Sigmoid colon (tissue), 6 donors: ENCODE measurements at regions not wholly inside any gene's neighbourhood (a gene's known extent, or its start where the extent isn't known, plus 50 kb on each side); places are given as distances from the start of the nearest gene placed in this dataset.
A peak's percentile ranks its signal among the peaks of the same experiment; 100 is the strongest.
"Not testable (repeated sequence)": the region's sequence is repeated elsewhere in the genome, so short reads cannot be mapped to it uniquely, and the experiment has no call there.

Source experiments
- DNase-seq: peaks from one replicate; pipeline ENCODE4 v3.0.0-alpha.2; 2019
- H3K27ac ChIP-seq, 4 donors: fragments of 200-600 bp; sonication (generic); one replicate each; pipeline ENCODE4 v1.5.1; 2016 to 2019; ENCODE audit warnings: mild to moderate bottlenecking in 1 of 4
- H3K27me3 ChIP-seq, 3 donors: fragments of 200-600 bp; sonication (generic); one replicate each; pipeline ENCODE4 v1.5.1; 2019; ENCODE audit warnings: mild to moderate bottlenecking in 1 of 3
- H3K36me3 ChIP-seq, 4 donors: fragments of 200-600 bp; sonication (generic); one replicate each; pipeline ENCODE4 v1.5.1; 2016 to 2019
- H3K4me1 ChIP-seq, 4 donors: fragments of 200-600 bp; sonication (generic); one replicate each; pipeline ENCODE4 v1.5.1; 2017 to 2019
- H3K4me3 ChIP-seq, 4 donors: fragments of 200-600 bp; sonication (generic); one replicate each; pipeline ENCODE4 v1.5.1; 2017 to 2019; ENCODE audit warnings: mild to moderate bottlenecking in 2 of 4, moderate library complexity in 1 of 4
- H3K9me3 ChIP-seq, 4 donors: fragments of 200-600 bp in 3 of 4; sonication (generic) in 3 of 4; one replicate each; pipeline versions ENCODE4 v1.5.1 to v1.6.1; 2013 to 2019
- EP300 ChIP-seq, 4 donors: sonication (generic); formaldehyde crosslinking; IDR thresholded peaks; one replicate each; pipeline ENCODE4 v1.6.1; 2017; ENCODE audit warnings: antibody characterized with exemption in 4 of 4
- POLR2A ChIP-seq, 2 donors: fragments of 450-650 bp; IDR thresholded peaks; one replicate each; pipeline ENCODE4 v1.6.1; 2016; ENCODE audit warnings: antibody characterized with exemption in 2 of 2, mild to moderate bottlenecking in 2 of 2, moderate library complexity in 2 of 2
- POLR2AphosphoS5 ChIP-seq, 4 donors: sonication (generic); formaldehyde crosslinking; IDR thresholded peaks; one replicate each; pipeline ENCODE4 v1.6.1; 2017; ENCODE audit warnings: antibody characterized with exemption in 4 of 4
- WGBS, 2 donors: extraction: QIAGEN DNeasy Blood & Tissue Kit; methylation state at CpG; one replicate each; pipeline ENCODE4 v1.1.7; 2013; 5-methylcytosine and 5-hydroxymethylcytosine counted together
- intact Hi-C: fragments of 100-400 bp; cut with DNase I; formaldehyde crosslinking; loops from one replicate; pipeline ENCODE4 v1.15.1; 2023
- TF ChIP-seq, protein P1 (sequence below), 4 experiments: fragments of 450-650 bp in 3 of 4; fragments of 200-600 bp in 1 of 4; IDR thresholded peaks; one replicate each; pipeline ENCODE4 v1.5.1; 2016 to 2019; ENCODE audit warnings: antibody characterized with exemption in 4 of 4, mild to moderate bottlenecking in 3 of 4, moderate library complexity in 2 of 4
- donor health status: healthy with polysubstance abuse.
- donor health status: healthy.

DNA sequence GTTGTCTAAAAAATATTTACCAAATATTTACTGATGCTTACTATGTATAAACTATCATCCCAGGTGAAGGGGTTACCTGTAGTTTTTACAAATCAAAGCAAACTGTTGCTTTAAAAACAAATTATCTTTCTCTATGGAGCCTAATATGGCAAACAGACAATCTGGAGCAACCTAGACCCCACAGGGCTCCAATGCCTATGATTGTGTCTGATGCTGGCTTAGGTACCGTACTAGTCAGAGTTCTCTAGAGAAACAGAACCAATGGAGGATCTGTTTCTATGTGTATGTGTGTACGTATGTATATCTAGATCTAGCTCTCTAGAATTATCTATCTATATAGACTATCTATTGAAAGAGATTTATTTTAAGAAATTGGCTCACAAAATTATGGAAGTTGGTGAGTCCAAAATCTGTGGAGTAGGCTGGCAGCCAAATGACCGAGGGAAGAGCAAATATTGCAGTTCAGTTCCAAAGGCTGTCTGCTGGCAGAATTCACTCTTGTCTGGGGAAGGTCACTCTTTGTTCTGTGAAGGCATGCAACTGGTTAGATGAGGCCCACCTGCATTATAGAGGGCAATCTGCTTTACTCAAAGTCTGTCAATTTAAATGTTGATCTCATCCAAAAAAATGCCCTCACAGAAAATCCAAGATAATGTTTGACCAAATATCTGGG lies 127.1 kb upstream of the ENPEP start:
- Histone ChIP-seq H3K36me3 (no peaks in the 10 kb centered on the region), H3K4me1 (no peaks in the 10 kb centered on the region), H3K9me3 (no peaks in the 10 kb centered on the region), H3K27me3 (no peaks in the 10 kb centered on the region), H3K4me3 (no peak overlapping the region), H3K27ac (no peak overlapping the region)
- intact Hi-C loops = no loop called here
- no peak for TF ChIP-seq POLR2AphosphoS5 (IDR thresholded peaks at IDR 0.05)
- TF ChIP-seq, protein P1, sequence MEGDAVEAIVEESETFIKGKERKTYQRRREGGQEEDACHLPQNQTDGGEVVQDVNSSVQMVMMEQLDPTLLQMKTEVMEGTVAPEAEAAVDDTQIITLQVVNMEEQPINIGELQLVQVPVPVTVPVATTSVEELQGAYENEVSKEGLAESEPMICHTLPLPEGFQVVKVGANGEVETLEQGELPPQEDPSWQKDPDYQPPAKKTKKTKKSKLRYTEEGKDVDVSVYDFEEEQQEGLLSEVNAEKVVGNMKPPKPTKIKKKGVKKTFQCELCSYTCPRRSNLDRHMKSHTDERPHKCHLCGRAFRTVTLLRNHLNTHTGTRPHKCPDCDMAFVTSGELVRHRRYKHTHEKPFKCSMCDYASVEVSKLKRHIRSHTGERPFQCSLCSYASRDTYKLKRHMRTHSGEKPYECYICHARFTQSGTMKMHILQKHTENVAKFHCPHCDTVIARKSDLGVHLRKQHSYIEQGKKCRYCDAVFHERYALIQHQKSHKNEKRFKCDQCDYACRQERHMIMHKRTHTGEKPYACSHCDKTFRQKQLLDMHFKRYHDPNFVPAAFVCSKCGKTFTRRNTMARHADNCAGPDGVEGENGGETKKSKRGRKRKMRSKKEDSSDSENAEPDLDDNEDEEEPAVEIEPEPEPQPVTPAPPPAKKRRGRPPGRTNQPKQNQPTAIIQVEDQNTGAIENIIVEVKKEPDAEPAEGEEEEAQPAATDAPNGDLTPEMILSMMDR (IDR thresholded peaks at IDR 0.05) = no peak
- TF ChIP-seq EP300 (IDR thresholded peaks at IDR 0.05) = no peak
- no peak for TF ChIP-seq POLR2A (IDR thresholded peaks at IDR 0.05)
- 65 to 80% methylated on average over 3 of the region's 3 CpGs for WGBS, 2 donors
- DNase-seq = no peak

GRCh38 chr4:110347805-110348204 lies 128.2 kb upstream of the ENPEP start:
- H3K4me1 ChIP-seq = no peaks in the 10 kb centered on the region
- H3K27ac ChIP-seq = no peak overlapping the region
- 75 to 84% methylated on average over 4 of the region's 4 CpGs for WGBS, 2 donors
- intact Hi-C loops = no loop called here
- no peak for TF ChIP-seq POLR2A (IDR thresholded peaks at IDR 0.05)
- TF ChIP-seq EP300 (IDR thresholded peaks at IDR 0.05) = no peak
- TF ChIP-seq, protein P1 (IDR thresholded peaks at IDR 0.05) = no peak
- no peak for TF ChIP-seq POLR2AphosphoS5 (IDR thresholded peaks at IDR 0.05)
- H3K9me3 ChIP-seq = no peaks in the 10 kb centered on the region
- no peak for DNase-seq
- H3K27me3 ChIP-seq = no peaks in the 10 kb centered on the region
- no peaks in the 10 kb centered on the region for H3K36me3 ChIP-seq
- H3K4me3 ChIP-seq = no peak overlapping the region

DNA sequence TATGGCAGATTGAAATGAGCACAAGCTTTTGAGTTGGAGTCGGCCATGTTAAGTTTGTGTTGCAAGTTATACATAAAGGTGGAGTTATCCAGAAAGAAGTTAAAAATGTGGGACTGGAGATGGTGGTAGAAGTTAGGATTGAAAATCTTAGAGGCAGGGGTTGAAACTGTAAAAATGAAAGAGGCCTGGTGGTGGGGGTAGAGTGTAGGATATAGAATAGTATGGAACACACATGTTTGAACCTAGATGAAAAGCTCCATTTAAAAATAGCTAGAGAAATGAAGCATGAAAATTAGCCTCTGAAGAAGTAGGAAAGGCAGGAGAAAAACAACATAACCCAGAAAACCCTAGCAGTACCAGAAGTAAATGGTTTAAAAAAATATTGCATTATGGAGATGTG lies 131.8 kb upstream of the ENPEP start:
- TF ChIP-seq EP300 (IDR thresholded peaks at IDR 0.05) (no peak), POLR2A (IDR thresholded peaks at IDR 0.05) (no peak), POLR2AphosphoS5 (IDR thresholded peaks at IDR 0.05) (no peak)
- TF ChIP-seq, protein P1 (IDR thresholded peaks at IDR 0.05) = peak in 1 of 4 experiments; percentile 31
- H3K27me3 ChIP-seq = no peaks in the 10 kb centered on the region
- 75 to 87% methylated on average over 1 of the region's 1 CpG for WGBS, 2 donors
- no peaks in the 10 kb centered on the region for H3K36me3 ChIP-seq
- no peak for DNase-seq
- H3K4me1 ChIP-seq = no peaks in the 10 kb centered on the region
- H3K27ac ChIP-seq = no peak overlapping the region
- intact Hi-C loops = no loop called here
- H3K9me3 ChIP-seq = no peaks in the 10 kb centered on the region
- no peak overlapping the region for H3K4me3 ChIP-seq

GRCh38 chr4:110343534-110343933 lies 132.4 kb upstream of the ENPEP start:
- no peak for DNase-seq
- intact Hi-C loops = no loop called here
- no peaks in the 10 kb centered on the region for H3K9me3 ChIP-seq
- H3K4me1 ChIP-seq = no peaks in the 10 kb centered on the region
- H3K27me3 ChIP-seq = no peaks in the 10 kb centered on the region
- H3K27ac ChIP-seq = no peak overlapping the region
- WGBS, 2 donors = 90 to 95% methylated on average over 2 of the region's 2 CpGs
- H3K36me3 ChIP-seq = no peaks in the 10 kb centered on the region
- no peak overlapping the region for H3K4me3 ChIP-seq
- no peak for TF ChIP-seq POLR2A (IDR thresholded peaks at IDR 0.05)
- TF ChIP-seq, protein P1 (IDR thresholded peaks at IDR 0.05) = no peak

DNA sequence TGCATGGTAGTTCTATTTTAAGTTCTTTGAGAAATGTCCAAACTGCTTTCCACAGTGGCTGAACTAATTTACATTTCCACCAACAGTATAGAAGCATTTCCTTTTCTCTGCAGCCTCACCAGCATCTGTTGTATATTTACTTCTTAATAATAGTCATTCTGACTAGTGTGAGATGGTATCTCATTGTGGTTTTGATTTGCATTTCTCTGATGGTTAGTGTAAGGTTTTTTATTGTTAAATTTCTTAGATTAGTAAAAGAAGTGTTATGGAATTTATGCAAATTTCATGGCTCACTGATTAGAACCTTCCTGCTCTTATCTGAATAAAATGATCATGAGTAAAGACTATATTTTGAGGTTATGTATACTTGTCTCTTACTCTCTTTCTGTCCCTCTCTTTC lies 134.8 kb upstream of the ENPEP start:
- H3K4me1 ChIP-seq, intact Hi-C loops, H3K27ac ChIP-seq, H3K4me3 ChIP-seq, H3K27me3 ChIP-seq, H3K9me3 ChIP-seq, DNase-seq, H3K36me3 ChIP-seq: not testable (repeated sequence)
